ENCODE measurements at regions not wholly inside any gene's neighbourhood (a gene's known extent, or its start where the extent isn't known, plus 50 kb on each side); places are given as distances from the start of the nearest gene placed in this dataset.

DNA sequence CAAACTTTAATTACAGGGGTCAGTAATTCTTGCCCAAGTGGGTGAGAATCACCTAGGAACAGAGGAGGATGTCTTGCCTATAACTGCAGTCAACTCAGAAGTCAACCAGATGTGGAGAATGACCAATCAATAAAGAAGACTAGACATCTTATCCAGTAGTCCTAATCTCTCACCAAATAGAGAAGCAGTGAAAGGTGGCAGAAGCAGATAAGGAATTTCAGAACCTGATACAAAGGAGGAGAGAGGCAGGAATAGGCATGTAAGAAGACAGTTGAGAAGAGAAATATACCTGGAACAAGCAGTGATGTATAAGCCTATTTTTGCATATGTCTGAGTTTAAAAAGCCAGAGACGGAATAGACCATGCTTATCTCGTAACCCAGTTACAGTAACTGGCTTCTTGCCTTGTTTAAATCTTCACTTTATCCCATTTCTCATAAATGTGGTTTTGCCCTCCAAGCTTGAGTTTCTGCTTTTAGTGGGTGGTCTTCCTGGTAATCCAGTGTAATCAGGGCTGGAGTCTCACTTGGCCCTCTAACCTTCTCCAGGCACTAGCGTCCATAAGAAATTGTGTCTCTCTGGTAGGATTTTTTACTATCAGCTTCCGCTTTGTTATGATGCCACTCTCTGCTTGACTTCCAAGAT lies 401.0 kb downstream of the SUCLG1 start:
- TF ChIP-seq, protein P1, sequence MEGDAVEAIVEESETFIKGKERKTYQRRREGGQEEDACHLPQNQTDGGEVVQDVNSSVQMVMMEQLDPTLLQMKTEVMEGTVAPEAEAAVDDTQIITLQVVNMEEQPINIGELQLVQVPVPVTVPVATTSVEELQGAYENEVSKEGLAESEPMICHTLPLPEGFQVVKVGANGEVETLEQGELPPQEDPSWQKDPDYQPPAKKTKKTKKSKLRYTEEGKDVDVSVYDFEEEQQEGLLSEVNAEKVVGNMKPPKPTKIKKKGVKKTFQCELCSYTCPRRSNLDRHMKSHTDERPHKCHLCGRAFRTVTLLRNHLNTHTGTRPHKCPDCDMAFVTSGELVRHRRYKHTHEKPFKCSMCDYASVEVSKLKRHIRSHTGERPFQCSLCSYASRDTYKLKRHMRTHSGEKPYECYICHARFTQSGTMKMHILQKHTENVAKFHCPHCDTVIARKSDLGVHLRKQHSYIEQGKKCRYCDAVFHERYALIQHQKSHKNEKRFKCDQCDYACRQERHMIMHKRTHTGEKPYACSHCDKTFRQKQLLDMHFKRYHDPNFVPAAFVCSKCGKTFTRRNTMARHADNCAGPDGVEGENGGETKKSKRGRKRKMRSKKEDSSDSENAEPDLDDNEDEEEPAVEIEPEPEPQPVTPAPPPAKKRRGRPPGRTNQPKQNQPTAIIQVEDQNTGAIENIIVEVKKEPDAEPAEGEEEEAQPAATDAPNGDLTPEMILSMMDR (IDR thresholded peaks at IDR 0.05): no peak
- no peak for TF ChIP-seq POLR2AphosphoS5 (IDR thresholded peaks at IDR 0.05; ENCODE audit: low read depth, low read length)
- TF ChIP-seq, protein P2, sequence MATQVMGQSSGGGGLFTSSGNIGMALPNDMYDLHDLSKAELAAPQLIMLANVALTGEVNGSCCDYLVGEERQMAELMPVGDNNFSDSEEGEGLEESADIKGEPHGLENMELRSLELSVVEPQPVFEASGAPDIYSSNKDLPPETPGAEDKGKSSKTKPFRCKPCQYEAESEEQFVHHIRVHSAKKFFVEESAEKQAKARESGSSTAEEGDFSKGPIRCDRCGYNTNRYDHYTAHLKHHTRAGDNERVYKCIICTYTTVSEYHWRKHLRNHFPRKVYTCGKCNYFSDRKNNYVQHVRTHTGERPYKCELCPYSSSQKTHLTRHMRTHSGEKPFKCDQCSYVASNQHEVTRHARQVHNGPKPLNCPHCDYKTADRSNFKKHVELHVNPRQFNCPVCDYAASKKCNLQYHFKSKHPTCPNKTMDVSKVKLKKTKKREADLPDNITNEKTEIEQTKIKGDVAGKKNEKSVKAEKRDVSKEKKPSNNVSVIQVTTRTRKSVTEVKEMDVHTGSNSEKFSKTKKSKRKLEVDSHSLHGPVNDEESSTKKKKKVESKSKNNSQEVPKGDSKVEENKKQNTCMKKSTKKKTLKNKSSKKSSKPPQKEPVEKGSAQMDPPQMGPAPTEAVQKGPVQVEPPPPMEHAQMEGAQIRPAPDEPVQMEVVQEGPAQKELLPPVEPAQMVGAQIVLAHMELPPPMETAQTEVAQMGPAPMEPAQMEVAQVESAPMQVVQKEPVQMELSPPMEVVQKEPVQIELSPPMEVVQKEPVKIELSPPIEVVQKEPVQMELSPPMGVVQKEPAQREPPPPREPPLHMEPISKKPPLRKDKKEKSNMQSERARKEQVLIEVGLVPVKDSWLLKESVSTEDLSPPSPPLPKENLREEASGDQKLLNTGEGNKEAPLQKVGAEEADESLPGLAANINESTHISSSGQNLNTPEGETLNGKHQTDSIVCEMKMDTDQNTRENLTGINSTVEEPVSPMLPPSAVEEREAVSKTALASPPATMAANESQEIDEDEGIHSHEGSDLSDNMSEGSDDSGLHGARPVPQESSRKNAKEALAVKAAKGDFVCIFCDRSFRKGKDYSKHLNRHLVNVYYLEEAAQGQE (IDR thresholded peaks at IDR 0.05; ENCODE audit: insufficient read depth in 1 of 2, low read depth in 2 of 2, low read length in 1 of 2): no peak
- no peak for TF ChIP-seq SIN3A (IDR thresholded peaks at IDR 0.05; ENCODE audit: borderline replicate concordance, insufficient read depth, low read depth, low read length)
- TF ChIP-seq TCF7L2 (IDR thresholded peaks at IDR 0.05; ENCODE audit: low read depth, low read length): no peak

Data from Panc1 (cell line).